ENCODE measurements at regions not wholly inside any gene's neighbourhood (a gene's known extent, or its start where the extent isn't known, plus 50 kb on each side); places are given as distances from the start of the nearest gene placed in this dataset.

- DNase-seq (ENCODE audit: low read depth) = no peak
- no peak overlapping the region for H3K4me3 ChIP-seq (ENCODE audit: low read length)
- no peak for TF ChIP-seq CTCF (IDR thresholded peaks at IDR 0.05; ENCODE audit: insufficient read depth, low read depth, low read length, missing control alignments)
Measured at GRCh38 chr11:93268287-93269040, 62.1 kb upstream of the DEUP1 start.

- TF ChIP-seq CTCF (IDR thresholded peaks at IDR 0.05; ENCODE audit: insufficient read depth, low read depth, low read length, missing control alignments) = no peak
- no peak for DNase-seq (ENCODE audit: low read depth)
- H3K4me3 ChIP-seq (ENCODE audit: low read length) = no peak overlapping the region
Measured at GRCh38 chr11:93271596-93271995, 58.9 kb upstream of the DEUP1 start.

GRCh38 chr11:93274851-93275250, 55.7 kb upstream of the DEUP1 start:
- no peak for TF ChIP-seq CTCF (IDR thresholded peaks at IDR 0.05; ENCODE audit: insufficient read depth, low read depth, low read length, missing control alignments)
- DNase-seq (ENCODE audit: low read depth) = no peak
- no peak overlapping the region for H3K4me3 ChIP-seq (ENCODE audit: low read length)

- DNase-seq (ENCODE audit: low read depth) = no peak
- no peak for TF ChIP-seq CTCF (IDR thresholded peaks at IDR 0.05; ENCODE audit: insufficient read depth, low read depth, low read length, missing control alignments)
- no peak overlapping the region for H3K4me3 ChIP-seq (ENCODE audit: low read length)
Measured at GRCh38 chr11:93278976-93279375, 51.6 kb upstream of the DEUP1 start.

GRCh38 chr11:93279851-93280347, 50.6 kb upstream of the DEUP1 start:
- no peak for TF ChIP-seq CTCF (IDR thresholded peaks at IDR 0.05; ENCODE audit: insufficient read depth, low read depth, low read length, missing control alignments)
- no peak for DNase-seq (ENCODE audit: low read depth)
- H3K4me3 ChIP-seq (ENCODE audit: low read length) = no peak overlapping the region
